HG02759 (cell line): ENCODE measurements at regions not wholly inside any gene's neighbourhood (a gene's known extent, or its start where the extent isn't known, plus 50 kb on each side); places are given as distances from the start of the nearest gene placed in this dataset.

Source experiments
- ATAC-seq: cut with Tn5 transposase; IDR thresholded peaks from one replicate; pipeline ENCODE4 v1.9.1; 2021; ENCODE audit warnings: mild to moderate bottlenecking, moderate library complexity; ENCODE audit not compliant: unreplicated experiment

GRCh38 chr20:56828402-56828801 is 199.3 kb downstream of the TFAP2C start:
- ATAC-seq, result no peak

GRCh38 chr20:56829788-56830385 is 200.8 kb downstream of the TFAP2C start:
- ATAC-seq, result no peak

GRCh38 chr20:56831795-56832194 is 202.7 kb downstream of the TFAP2C start:
- no peak for ATAC-seq

- ATAC-seq, result no peak
Observed at GRCh38 chr20:56833427-56833826, 204.3 kb downstream of the TFAP2C start.

- ATAC-seq, result no peak
Observed at GRCh38 chr20:56835829-56836550, 206.9 kb downstream of the TFAP2C start.

GRCh38 chr20:56839222-56839621 is 210.1 kb downstream of the TFAP2C start:
- ATAC-seq, result no peak

- ATAC-seq, result no peak
Observed at GRCh38 chr20:56839786-56840185, 210.7 kb downstream of the TFAP2C start.

- ATAC-seq, result no peak
Observed at GRCh38 chr20:56840716-56841261, 211.7 kb downstream of the TFAP2C start.

GRCh38 chr20:56841346-56841908 is 212.3 kb downstream of the TFAP2C start:
- no peak for ATAC-seq

GRCh38 chr20:56842056-56842455 is 212.9 kb downstream of the TFAP2C start:
- ATAC-seq, result no peak

- ATAC-seq, result no peak
Observed at GRCh38 chr20:56843386-56843785, 214.3 kb downstream of the TFAP2C start.

- ATAC-seq, result no peak
Observed at GRCh38 chr20:56843817-56844216, 214.7 kb downstream of the TFAP2C start.

GRCh38 chr20:56845546-56846086 is 216.5 kb downstream of the TFAP2C start:
- ATAC-seq, result no peak

- no peak for ATAC-seq
Observed at GRCh38 chr20:56848561-56848960, 219.5 kb downstream of the TFAP2C start.

GRCh38 chr20:56851552-56851951 is 222.4 kb downstream of the TFAP2C start:
- no peak for ATAC-seq

GRCh38 chr20:56855708-56856107 is 226.6 kb downstream of the TFAP2C start:
- no peak for ATAC-seq

GRCh38 chr20:56857950-56858349 is 228.8 kb downstream of the TFAP2C start:
- no peak for ATAC-seq

GRCh38 chr20:56859039-56859800 is 230.1 kb downstream of the TFAP2C start:
- ATAC-seq, result no peak

GRCh38 chr20:56859801-56860261 is 230.7 kb downstream of the TFAP2C start:
- ATAC-seq, result no peak

- ATAC-seq, result no peak
Observed at GRCh38 chr20:56860413-56860812, 231.3 kb downstream of the TFAP2C start.

GRCh38 chr20:56861590-56861989 is 232.5 kb downstream of the TFAP2C start:
- no peak for ATAC-seq
